ENCODE measurements at regions not wholly inside any gene's neighbourhood (a gene's known extent, or its start where the extent isn't known, plus 50 kb on each side); places are given as distances from the start of the nearest gene placed in this dataset.
"Not testable (repeated sequence)": the region's sequence is repeated elsewhere in the genome, so short reads cannot be mapped to it uniquely, and the experiment has no call there.

DNA sequence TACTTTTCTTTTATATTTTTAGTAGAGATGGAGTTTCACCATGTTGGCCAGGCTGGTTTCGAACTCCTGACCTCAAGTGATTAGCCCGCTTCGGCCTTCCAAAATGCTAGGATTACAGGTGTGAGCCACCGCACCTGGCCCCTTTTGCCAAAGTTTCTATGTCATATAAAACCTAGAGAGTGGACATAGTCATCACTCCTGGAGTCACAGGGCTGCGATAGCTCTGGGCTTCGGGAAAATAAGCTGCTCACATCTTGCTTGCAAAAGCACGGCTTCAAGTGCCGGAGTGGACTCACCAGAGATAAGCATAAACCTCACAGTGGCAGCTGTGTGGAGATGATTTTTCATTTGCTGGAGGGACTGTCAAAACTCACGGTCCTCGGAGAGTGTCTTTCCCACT lies 171.2 kb downstream of the TEX29 start:
- Mint-ChIP-seq H3K27me3 (ENCODE audit: insufficient read depth) (no peaks in the 10 kb centered on the region), H3K9me3 (peaks cover 30% of the 10 kb centered on the region), H3K4me1 (ENCODE audit: low read depth) (no peaks in the 10 kb centered on the region), H3K36me3 (ENCODE audit: low read depth) (no peaks in the 10 kb centered on the region), H3K4me3 (no peak overlapping the region), H3K27ac (no peak overlapping the region)
- TF ChIP-seq, protein P1, sequence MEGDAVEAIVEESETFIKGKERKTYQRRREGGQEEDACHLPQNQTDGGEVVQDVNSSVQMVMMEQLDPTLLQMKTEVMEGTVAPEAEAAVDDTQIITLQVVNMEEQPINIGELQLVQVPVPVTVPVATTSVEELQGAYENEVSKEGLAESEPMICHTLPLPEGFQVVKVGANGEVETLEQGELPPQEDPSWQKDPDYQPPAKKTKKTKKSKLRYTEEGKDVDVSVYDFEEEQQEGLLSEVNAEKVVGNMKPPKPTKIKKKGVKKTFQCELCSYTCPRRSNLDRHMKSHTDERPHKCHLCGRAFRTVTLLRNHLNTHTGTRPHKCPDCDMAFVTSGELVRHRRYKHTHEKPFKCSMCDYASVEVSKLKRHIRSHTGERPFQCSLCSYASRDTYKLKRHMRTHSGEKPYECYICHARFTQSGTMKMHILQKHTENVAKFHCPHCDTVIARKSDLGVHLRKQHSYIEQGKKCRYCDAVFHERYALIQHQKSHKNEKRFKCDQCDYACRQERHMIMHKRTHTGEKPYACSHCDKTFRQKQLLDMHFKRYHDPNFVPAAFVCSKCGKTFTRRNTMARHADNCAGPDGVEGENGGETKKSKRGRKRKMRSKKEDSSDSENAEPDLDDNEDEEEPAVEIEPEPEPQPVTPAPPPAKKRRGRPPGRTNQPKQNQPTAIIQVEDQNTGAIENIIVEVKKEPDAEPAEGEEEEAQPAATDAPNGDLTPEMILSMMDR (IDR thresholded peaks at IDR 0.05) = no peak
- DNase-seq = no peak

DNA sequence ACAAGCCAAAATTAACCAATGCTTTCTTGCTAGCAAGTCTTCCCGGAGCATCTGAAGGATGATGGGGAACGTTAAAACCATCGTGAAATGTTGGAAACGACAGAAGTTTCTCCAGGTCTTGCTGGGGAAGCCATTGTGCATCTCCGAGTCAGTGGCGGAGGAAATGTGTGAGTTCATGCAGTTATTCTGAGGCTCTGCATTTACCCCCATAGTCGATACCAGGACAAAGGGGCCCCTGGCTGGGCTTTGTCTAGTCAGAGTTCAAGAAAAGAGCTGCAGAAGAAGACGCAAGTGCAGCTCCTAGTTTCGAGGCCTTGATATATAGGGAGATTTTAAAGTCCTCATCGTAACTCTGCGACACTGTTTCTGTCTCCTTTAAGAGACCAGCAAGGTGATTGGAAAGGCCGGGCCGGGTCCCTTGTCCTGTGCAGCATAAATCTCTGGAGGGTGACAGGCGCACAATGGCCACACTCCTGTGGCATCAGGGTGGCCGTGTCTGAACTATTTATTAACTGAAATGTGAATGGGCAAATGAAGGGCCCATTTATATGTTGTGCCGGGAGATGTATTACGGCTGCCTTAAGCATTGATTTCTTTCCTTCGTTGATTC lies 172.0 kb downstream of the TEX29 start:
- Mint-ChIP-seq H3K4me1 (ENCODE audit: low read depth) (no peaks in the 10 kb centered on the region), H3K27ac (no peak overlapping the region), H3K9me3 (peaks cover 23% of the 10 kb centered on the region), H3K36me3 (ENCODE audit: low read depth) (no peaks in the 10 kb centered on the region), H3K27me3 (ENCODE audit: insufficient read depth) (no peaks in the 10 kb centered on the region), H3K4me3 (no peak overlapping the region)
- TF ChIP-seq, protein P1 (IDR thresholded peaks at IDR 0.05) = no peak
- no peak for DNase-seq

DNA sequence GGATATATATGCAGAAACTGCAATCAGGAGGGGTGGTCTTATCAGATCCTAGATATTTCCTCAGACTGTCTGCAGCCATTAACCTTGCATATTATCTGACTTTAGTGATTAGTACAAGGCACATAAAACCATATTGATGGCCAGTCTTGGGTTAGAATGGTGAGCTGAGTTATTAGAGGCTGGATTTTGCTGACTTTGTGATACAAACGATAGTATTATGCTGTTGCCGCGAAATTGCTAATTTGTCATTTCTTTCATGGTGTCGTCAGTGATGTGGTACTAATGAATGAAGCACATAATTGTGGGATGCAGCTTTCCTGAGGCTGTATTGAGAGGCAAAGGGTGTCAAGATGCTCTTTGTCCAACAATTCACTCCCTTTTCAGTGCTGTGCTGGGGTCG lies 172.5 kb downstream of the TEX29 start:
- DNase-seq = no peak
- Mint-ChIP-seq H3K27ac (no peak overlapping the region), H3K27me3 (ENCODE audit: insufficient read depth) (no peaks in the 10 kb centered on the region), H3K36me3 (ENCODE audit: low read depth) (no peaks in the 10 kb centered on the region), H3K9me3 (peaks cover 21% of the 10 kb centered on the region), H3K4me1 (ENCODE audit: low read depth) (no peaks in the 10 kb centered on the region), H3K4me3 (no peak overlapping the region)
- TF ChIP-seq, protein P1 (IDR thresholded peaks at IDR 0.05) = no peak

DNA sequence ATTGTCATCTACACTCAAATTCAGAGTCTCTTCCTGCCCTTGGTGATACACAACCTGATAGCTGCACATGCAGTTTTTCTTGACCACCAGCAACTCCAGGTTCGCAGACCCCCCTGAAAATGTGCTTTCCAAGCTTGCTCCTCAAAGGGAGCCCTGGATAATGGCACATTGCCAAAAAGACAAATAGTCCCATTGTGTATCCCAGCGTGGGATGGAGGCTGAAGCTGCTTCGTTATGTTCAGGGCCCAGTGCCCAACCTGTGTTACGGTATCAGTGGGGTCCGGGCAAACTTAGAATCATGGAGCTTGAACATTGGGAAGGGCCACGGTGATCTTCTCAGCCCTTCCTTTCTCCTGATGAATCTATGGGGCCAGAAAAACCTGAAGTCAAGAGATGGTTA lies 173.0 kb downstream of the TEX29 start:
- TF ChIP-seq, protein P1 (IDR thresholded peaks at IDR 0.05) = no peak
- Mint-ChIP-seq H3K27me3 (ENCODE audit: insufficient read depth) (no peaks in the 10 kb centered on the region), H3K27ac (no peak overlapping the region), H3K4me3 (no peak overlapping the region), H3K9me3 (peaks cover 18% of the 10 kb centered on the region), H3K36me3 (ENCODE audit: low read depth) (no peaks in the 10 kb centered on the region), H3K4me1 (ENCODE audit: low read depth) (no peaks in the 10 kb centered on the region)
- DNase-seq = no peak

DNA sequence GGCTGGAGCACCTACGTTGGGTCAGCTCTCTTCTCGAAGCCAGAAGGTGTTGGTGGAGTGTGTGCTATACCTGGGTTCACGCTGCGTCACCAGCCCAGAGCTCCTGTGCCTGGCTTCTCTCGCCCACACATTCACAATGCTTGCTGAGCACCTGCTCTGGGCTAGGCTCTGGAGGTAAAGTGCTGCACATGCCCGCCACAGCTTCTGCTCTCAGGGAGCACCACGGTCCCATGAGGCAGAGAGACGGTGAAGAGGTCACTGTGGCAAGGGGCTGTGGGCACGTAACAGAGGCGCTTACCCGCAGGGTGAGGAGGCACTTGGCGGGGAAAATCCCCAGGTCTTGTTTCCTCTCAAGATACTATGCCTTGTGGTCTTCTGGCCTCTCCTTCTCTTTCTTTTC lies 174.2 kb downstream of the TEX29 start:
- H3K9me3 Mint-ChIP-seq = peaks cover 18% of the 10 kb centered on the region
- H3K4me1 Mint-ChIP-seq (ENCODE audit: low read depth) = no peaks in the 10 kb centered on the region
- no peak for DNase-seq
- H3K36me3 Mint-ChIP-seq (ENCODE audit: low read depth) = no peaks in the 10 kb centered on the region
- no peak overlapping the region for H3K27ac Mint-ChIP-seq
- TF ChIP-seq, protein P1 (IDR thresholded peaks at IDR 0.05) = no peak
- H3K4me3 Mint-ChIP-seq = no peak overlapping the region
- H3K27me3 Mint-ChIP-seq (ENCODE audit: insufficient read depth) = no peaks in the 10 kb centered on the region

DNA sequence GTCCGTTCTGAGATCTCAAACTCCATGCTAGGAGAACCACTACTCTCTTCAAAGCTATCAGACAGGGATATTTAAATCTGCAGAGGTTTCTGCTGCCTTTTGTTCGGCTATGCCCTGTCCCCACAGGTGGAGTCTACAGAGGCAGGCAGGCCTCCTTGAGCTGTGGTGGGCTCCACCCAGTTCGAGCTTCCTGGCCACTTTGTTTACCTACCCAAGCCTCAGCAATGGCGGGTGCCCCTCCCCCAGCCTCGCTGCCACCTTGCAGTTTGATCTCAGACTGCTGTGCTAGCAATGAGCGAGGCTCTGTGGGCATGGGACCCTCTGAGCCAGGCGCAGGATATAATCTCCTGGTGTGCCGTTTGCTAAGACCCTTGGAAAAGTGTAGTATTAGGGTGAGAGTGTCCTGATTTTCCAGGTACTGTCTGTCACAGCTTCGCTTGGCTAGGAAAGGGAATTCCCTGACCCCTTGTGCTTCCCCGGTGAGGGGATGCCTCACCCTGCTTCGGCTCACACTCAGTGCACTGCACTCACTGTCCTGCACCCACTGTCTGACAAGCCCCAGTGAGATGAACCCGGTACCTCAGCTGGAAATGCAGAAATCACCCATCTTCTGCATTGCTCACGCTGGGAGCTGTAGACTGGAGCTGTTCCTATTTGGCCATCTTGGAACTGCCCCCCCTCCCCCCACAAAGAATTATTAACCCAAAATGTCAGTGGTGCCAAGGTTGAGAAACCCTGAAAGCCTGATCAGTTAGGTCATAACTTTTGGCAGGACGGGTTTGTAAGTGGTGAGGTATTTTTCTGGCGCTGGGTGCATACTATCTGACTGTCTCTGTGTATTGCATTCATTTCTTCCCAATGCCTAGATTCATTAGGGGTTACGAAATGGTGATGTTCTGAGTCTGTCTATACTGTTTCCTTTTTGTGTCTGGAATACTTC lies 181.4 kb downstream of the TEX29 start:
- DNase-seq; H3K4me3 Mint-ChIP-seq; H3K36me3 Mint-ChIP-seq (ENCODE audit: low read depth); H3K4me1 Mint-ChIP-seq (ENCODE audit: low read depth); H3K27ac Mint-ChIP-seq; H3K27me3 Mint-ChIP-seq (ENCODE audit: insufficient read depth): not testable (repeated sequence)
- peaks cover 21% of the 10 kb centered on the region for H3K9me3 Mint-ChIP-seq
